K562 (cell line): ENCODE measurements at regions not wholly inside any gene's neighbourhood (a gene's known extent, or its start where the extent isn't known, plus 50 kb on each side); places are given as distances from the start of the nearest gene placed in this dataset.

Experiments used
- ATF1 ChIP-seq, 2 experiments: fragments of 450-650 bp in 1 of 2; IDR thresholded peaks; 2 replicates each; pipeline ENCODE4 v1.6.1; 2016; ENCODE audit warnings: missing compliant biosample characterization in 1 of 2, missing genetic modification characterization in 1 of 2
- CBFA2T3 ChIP-seq: fragments of 450-650 bp; IDR thresholded peaks from 2 replicates; pipeline ENCODE4 v1.6.1; 2017
- CBX2 ChIP-seq: fragments of 200-600 bp; sonication (generic); IDR thresholded peaks from one replicate; pipeline ENCODE4 v1.6.1; 2012; ENCODE audit warnings: mild to moderate bottlenecking, low read length, inconsistent platforms; ENCODE audit not compliant: insufficient read depth, poor library complexity, severe bottlenecking
- CBX8 ChIP-seq: fragments of 200-600 bp; sonication (generic); IDR thresholded peaks from 2 replicates; pipeline ENCODE4 v1.6.1; 2012; ENCODE audit warnings: borderline replicate concordance, mixed run types, low read depth, mild to moderate bottlenecking, moderate library complexity, mixed read lengths, low read length, control low read depth, inconsistent platforms; ENCODE audit not compliant: poor library complexity, severe bottlenecking; ENCODE audit errors: extremely low read depth
- CHD2 ChIP-seq: IDR thresholded peaks from 2 replicates; pipeline ENCODE4 v1.6.1; 2011; ENCODE audit warnings: low read depth, low read length
- DLX4 ChIP-seq: fragments of 250-450 bp; sonication (Bioruptor Pico); IDR thresholded peaks from 2 replicates; pipeline ENCODE4 v1.6.1; 2021; ENCODE audit warnings: mild to moderate bottlenecking
- EP300 ChIP-seq: IDR thresholded peaks from 2 replicates; pipeline ENCODE4 v1.6.1; 2012; ENCODE audit warnings: low read length, improper control_type of control experiment
- HMGN3 ChIP-seq: IDR thresholded peaks from 2 replicates; pipeline ENCODE4 v1.6.1; 2011; ENCODE audit warnings: borderline replicate concordance, low read depth, mild to moderate bottlenecking, mixed read lengths, low read length; ENCODE audit not compliant: insufficient read length; ENCODE audit errors: extremely low read depth
- MLX ChIP-seq, 2 experiments: fragments of 450-650 bp in 1 of 2; sonication (generic) in 1 of 2; formaldehyde crosslinking; conservative IDR thresholded peaks; 2 replicates each; pipeline versions ENCODE4 v1.4.0 to v1.8.1; 2020 to 2022; ENCODE audit warnings: mild to moderate bottlenecking in 1 of 2, missing genetic modification reagents in 1 of 2
- NR1H2 ChIP-seq: sonication (generic); formaldehyde crosslinking; IDR thresholded peaks from 2 replicates; pipeline ENCODE4 v1.4.0; 2020; ENCODE audit warnings: mild to moderate bottlenecking, missing genetic modification reagents
- SREBF1 ChIP-seq: fragments of 150-350 bp; IDR thresholded peaks from 2 replicates; pipeline ENCODE4 v1.6.1; 2014; ENCODE audit warnings: antibody characterized with exemption, low read depth, low read length, borderline replicate concordance
- TSHZ1 ChIP-seq: fragments of 250-450 bp; sonication (Bioruptor Pico); IDR thresholded peaks from 2 replicates; pipeline ENCODE4 v1.4.0; 2020; ENCODE audit warnings: mild to moderate bottlenecking, moderate library complexity
- ZBTB12 ChIP-seq: fragments of 250-450 bp; sonication (Bioruptor Pico); IDR thresholded peaks from 2 replicates; pipeline ENCODE4 v1.4.0; 2020
- ZNF143 ChIP-seq: sonication (generic); formaldehyde crosslinking; IDR thresholded peaks from 2 replicates; pipeline ENCODE4 v1.9.0; 2022; ENCODE audit warnings: mild to moderate bottlenecking, missing genetic modification reagents
- ZNF146 ChIP-seq: IDR thresholded peaks from one replicate; pipeline ENCODE4 v1.6.1; 2018; ENCODE audit warnings: missing compliant biosample characterization; ENCODE audit not compliant: unreplicated experiment
- ZSCAN29 ChIP-seq: fragments of 450-650 bp; IDR thresholded peaks from 2 replicates; pipeline ENCODE4 v1.6.1; 2017
- TF ChIP-seq, protein P1 (sequence below): fragments of 150-350 bp; conservative IDR thresholded peaks from 2 replicates; pipeline ENCODE4 v1.6.1; 2014; ENCODE audit warnings: low read length

DNA sequence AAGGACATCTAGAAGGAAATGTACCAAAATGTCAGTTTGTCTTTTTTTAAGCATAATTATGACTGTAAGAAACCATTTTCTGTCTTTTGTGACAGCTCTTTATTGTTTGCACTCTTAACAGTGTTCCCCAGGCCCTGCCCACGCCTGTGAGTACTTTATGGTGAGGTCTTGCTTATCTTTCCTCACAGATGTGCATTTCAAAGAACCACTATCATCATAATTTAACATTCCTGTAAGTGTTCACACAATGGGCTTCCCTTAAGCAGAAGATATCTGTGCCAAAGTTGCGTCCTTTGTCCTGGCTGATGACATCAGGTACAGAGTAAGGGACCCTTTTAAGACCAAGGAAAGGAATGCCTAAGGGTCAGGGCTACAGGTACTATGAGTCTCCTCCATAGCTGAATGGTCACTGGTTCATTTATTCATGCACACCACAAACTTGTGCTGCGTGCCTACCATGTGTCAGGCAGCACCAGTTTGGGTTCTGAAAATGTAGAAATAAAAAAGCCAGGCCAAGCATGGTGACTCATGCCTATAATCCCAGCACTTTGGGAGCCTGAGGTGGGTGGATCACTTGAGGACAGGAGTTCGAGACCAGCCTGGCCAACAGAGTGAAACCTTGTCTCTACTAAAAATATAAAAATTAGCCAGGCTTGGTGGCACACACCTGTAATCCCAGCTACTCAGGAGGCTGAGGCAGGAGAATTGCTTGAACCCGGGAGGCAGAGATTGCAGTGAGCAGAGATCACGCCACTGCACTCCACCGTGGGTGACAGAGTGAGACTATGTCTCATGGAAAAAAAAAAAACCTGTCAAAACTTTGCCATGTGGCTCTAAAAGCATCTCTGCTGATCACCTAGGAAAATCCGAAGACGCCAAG lies 55.4 kb upstream of the NLK start (continued):
- TF ChIP-seq EP300 (peak; percentile 99), ZSCAN29 (no peak), ZNF146 (no peak), CBX8 (no peak), ZBTB12 (CRISPR knock-in tag) (no peak), HMGN3 (no peak), CBFA2T3 (peak; percentile 98), SREBF1 (no peak), ATF1 (CRISPR knock-in tag; IDR thresholded peaks at IDR 0.05) (no peak), ATF1 (tag; IDR thresholded peaks at IDR 0.05) (peak; percentile 92), TSHZ1 (CRISPR knock-in tag) (no peak), DLX4 (CRISPR knock-in tag) (no peak), MLX (CRISPR knock-in tag; conservative IDR thresholded peaks at IDR 0.05) (no peak), CHD2 (no peak; the same call in 1 of the 2 replicates), ZNF143 (CRISPR knock-in tag) (no peak), NR1H2 (CRISPR knock-in tag) (no peak), CBX2 (no peak)
- TF ChIP-seq, protein P1, sequence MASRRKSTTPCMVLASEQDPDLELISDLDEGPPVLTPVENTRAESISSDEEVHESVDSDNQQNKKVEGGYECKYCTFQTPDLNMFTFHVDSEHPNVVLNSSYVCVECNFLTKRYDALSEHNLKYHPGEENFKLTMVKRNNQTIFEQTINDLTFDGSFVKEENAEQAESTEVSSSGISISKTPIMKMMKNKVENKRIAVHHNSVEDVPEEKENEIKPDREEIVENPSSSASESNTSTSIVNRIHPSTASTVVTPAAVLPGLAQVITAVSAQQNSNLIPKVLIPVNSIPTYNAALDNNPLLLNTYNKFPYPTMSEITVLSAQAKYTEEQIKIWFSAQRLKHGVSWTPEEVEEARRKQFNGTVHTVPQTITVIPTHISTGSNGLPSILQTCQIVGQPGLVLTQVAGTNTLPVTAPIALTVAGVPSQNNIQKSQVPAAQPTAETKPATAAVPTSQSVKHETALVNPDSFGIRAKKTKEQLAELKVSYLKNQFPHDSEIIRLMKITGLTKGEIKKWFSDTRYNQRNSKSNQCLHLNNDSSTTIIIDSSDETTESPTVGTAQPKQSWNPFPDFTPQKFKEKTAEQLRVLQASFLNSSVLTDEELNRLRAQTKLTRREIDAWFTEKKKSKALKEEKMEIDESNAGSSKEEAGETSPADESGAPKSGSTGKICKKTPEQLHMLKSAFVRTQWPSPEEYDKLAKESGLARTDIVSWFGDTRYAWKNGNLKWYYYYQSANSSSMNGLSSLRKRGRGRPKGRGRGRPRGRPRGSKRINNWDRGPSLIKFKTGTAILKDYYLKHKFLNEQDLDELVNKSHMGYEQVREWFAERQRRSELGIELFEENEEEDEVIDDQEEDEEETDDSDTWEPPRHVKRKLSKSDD = no peak
